ENCODE measurements at regions not wholly inside any gene's neighbourhood (a gene's known extent, or its start where the extent isn't known, plus 50 kb on each side); places are given as distances from the start of the nearest gene placed in this dataset.

DNA sequence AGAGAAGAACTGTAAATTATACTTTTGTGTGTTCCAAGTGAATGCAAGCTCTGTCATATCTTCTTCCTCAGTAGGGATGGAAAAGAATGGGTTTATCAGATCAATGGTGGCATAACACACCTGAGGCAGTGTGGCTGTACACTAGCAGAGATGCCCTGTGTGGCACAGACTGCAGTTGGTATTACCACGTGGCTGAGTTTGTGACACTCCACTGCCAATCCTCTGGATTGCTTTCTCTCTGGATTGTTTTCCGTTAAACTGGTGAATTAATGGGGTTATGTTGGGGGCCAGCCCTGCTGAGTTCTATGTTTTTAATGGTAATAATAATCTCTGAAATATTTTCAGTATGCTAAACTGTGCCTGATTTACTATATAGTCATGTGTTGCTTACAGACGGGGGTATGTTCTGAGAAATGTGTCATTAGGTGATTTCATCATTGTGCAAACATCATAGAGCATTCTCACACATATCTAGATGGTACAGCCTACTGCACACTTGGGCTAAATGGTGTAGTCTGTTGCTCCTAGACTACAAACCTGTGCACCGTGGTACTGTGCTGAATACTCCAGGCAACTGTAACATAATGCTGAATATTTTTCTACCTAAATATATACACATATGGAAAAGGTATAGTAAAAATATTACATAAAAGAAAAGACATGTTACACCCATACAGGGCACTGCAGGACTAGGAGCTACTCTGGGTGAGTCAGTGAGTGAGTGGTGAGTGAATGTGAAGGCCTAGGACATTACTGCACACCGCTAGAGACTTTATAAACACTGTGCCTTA, 84.7 kb upstream of the ST6GAL2 start:
- TF ChIP-seq TAF1 (IDR thresholded peaks at IDR 0.05; ENCODE audit: borderline replicate concordance, insufficient read depth, low read length) (no peak), POLR2AphosphoS5 (IDR thresholded peaks at IDR 0.05; ENCODE audit: low read depth, low read length) (no peak), SIN3A (IDR thresholded peaks at IDR 0.05; ENCODE audit: borderline replicate concordance, insufficient read depth, low read length) (no peak)
- TF ChIP-seq, protein P1, sequence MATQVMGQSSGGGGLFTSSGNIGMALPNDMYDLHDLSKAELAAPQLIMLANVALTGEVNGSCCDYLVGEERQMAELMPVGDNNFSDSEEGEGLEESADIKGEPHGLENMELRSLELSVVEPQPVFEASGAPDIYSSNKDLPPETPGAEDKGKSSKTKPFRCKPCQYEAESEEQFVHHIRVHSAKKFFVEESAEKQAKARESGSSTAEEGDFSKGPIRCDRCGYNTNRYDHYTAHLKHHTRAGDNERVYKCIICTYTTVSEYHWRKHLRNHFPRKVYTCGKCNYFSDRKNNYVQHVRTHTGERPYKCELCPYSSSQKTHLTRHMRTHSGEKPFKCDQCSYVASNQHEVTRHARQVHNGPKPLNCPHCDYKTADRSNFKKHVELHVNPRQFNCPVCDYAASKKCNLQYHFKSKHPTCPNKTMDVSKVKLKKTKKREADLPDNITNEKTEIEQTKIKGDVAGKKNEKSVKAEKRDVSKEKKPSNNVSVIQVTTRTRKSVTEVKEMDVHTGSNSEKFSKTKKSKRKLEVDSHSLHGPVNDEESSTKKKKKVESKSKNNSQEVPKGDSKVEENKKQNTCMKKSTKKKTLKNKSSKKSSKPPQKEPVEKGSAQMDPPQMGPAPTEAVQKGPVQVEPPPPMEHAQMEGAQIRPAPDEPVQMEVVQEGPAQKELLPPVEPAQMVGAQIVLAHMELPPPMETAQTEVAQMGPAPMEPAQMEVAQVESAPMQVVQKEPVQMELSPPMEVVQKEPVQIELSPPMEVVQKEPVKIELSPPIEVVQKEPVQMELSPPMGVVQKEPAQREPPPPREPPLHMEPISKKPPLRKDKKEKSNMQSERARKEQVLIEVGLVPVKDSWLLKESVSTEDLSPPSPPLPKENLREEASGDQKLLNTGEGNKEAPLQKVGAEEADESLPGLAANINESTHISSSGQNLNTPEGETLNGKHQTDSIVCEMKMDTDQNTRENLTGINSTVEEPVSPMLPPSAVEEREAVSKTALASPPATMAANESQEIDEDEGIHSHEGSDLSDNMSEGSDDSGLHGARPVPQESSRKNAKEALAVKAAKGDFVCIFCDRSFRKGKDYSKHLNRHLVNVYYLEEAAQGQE (IDR thresholded peaks at IDR 0.05; ENCODE audit: insufficient read depth in 1 of 2, low read depth in 2 of 2, low read length in 2 of 2) = no peak
